GM18867 (cell line): ENCODE measurements at regions not wholly inside any gene's neighbourhood (a gene's known extent, or its start where the extent isn't known, plus 50 kb on each side); places are given as distances from the start of the nearest gene placed in this dataset.

ENCODE experiments used
- ATAC-seq: cut with Tn5 transposase; IDR thresholded peaks from one replicate; pipeline ENCODE4 v1.9.1; 2021; ENCODE audit warnings: mild to moderate bottlenecking, moderate library complexity; ENCODE audit not compliant: unreplicated experiment

DNA sequence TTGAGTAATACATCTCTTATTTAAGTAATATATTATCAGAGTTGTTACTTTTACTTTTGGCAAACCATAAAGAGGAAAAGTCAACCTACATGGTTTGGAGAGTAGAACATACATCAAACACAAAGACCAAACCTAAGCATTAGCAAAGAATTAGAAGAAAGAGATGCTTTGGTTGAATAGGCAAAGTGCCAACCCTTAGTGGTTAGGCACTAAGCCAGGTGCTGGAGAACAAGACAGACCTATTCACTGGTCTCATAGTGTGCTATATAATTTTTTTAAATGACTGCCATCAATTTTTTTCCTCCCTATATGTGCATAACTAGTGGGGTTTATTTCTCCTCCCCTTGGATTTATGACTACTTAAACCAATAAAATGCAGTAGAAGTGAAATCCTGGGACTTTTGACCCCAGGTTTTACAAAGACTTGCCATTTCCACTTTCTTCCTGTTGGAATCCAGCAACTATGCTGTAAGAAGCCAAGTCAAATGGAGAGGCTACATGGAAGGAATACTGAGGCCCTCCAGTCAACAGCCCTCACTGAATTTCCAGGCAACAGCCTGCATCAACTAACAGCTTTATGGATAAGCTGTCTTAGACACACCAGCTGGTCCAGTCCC is 69.8 kb upstream of the HAO2 start:
- ATAC-seq, result no peak

- no peak for ATAC-seq
Observed at GRCh38 chr1:119302011-119302410, 66.6 kb upstream of the HAO2 start.

DNA sequence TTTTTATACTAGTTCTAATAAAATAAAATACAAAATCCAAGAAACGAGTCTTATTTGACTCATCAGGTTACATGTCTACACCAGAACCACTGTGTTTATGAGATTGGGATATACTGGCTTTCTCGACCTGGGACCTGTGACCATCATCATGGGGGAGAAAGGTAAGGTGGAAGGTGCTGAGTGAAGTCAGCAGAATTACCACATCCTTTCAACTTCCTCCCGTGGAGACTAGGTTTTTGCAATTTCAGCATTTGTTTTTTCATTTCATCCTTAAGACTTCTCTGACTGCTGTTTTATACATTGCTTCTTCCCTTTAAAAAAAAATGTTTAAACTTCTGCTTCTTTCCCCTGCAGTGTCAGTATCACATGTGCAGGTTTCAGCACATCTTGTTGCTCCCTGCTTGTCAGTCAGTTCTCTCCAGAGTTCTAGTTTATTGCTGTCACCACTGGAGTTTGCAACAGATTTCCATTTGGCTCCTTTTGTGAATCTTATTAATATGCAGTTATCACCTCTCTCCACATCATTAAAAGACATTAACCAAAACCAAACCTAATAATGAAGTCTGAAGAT is 60.4 kb upstream of the HAO2 start:
- ATAC-seq, result no peak

DNA sequence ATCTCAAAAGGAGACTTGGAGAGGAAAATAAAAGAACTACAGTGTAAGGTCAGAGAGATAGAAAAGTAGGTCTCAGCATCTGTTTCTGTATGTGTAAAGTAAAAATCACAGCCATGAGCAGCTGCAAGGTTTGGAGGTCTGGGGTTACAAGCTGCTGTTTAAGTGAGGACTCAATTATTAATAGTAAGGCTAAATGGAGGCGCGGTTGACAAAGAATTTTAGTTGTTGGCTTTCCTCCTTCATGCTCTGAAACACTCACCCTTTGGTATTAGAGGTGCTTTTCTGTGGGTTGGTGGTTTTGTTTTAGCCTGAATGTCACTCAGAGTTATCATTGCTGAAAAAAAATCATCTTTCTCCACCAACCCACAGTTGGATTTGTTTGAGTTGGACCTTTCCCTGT is 59.8 kb upstream of the HAO2 start:
- no peak for ATAC-seq

DNA sequence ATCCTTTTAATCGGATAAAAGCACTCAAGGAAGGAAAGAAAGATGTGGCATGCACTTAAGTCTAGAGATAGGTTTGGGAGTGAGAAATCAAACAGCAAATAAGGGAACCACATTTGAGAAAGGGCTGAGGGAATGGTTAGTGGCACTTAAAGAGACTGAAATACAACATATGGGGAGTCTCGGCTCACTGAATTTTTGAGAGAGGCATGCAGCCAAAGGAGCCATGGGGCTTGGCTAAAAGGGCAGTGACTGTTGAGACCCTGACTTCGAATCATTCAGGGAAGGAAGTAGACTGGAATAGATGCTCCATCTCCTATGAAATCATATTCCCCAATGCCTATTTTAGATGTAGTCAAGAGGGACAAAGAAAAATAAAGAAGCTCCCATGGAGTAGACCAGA is 58.3 kb upstream of the HAO2 start:
- ATAC-seq, result no peak

GRCh38 chr1:119312500-119312899 is 56.1 kb upstream of the HAO2 start:
- ATAC-seq, result no peak

- ATAC-seq, result no peak
Observed at GRCh38 chr1:119314001-119314796, 54.4 kb upstream of the HAO2 start.

- no peak for ATAC-seq
Observed at GRCh38 chr1:119316870-119317416, 51.6 kb upstream of the HAO2 start.

DNA sequence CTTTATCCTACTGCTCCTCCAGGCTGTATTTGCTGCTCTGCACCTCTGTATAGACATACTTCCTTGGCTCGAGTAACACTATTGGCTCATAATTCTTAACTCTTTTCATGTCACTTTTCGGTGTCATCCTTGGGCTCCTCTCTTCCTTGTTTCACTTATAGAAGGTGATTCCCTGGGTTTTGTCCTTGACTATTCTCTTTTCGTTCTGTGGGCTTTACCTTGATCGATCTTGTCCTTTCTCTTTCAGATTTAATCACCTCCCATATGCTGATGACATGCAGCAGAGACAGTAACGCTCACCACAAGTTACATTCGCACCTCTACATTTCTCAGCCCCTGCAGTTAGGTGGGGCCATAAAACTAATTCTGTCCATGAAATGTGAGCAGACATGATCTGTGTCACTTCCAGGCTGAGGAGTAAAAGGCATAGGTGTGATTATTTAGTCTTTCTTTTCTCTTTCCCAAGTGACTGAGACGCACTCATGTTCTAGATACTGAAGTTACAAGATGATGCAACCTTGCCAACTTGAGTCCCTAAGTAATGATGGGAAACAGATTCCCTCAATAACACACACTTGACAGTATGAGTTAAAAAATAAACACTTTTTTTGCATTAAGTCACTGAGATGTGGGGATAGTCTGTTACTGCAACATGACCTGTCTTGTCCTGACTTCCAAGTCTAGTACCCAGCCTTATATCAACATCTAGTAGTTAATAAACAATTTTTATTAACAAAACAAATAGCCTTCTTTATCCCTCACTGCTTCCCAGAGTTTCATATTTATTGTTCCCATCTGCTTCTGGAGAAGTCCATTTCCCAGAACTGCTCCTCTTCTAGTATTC is 49.9 kb upstream of the HAO2 start:
- peak; percentile 81 for ATAC-seq
